GM12875 (cell line): ENCODE measurements at regions not wholly inside any gene's neighbourhood (a gene's known extent, or its start where the extent isn't known, plus 50 kb on each side); places are given as distances from the start of the nearest gene placed in this dataset.

Experiments used
- H3K4me3 ChIP-seq: one replicate; pipeline ENCODE4 v1.5.1; 2011; ENCODE audit warnings: low read depth, low read length, control low read depth
- TF ChIP-seq, protein P1 (sequence below): IDR thresholded peaks from 2 replicates; pipeline ENCODE4 v1.5.1; 2011; ENCODE audit warnings: low read depth, mild to moderate bottlenecking, control low read depth, inconsistent platforms, low read length, moderate library complexity, borderline replicate concordance; ENCODE audit not compliant: insufficient read depth

- TF ChIP-seq, protein P1, sequence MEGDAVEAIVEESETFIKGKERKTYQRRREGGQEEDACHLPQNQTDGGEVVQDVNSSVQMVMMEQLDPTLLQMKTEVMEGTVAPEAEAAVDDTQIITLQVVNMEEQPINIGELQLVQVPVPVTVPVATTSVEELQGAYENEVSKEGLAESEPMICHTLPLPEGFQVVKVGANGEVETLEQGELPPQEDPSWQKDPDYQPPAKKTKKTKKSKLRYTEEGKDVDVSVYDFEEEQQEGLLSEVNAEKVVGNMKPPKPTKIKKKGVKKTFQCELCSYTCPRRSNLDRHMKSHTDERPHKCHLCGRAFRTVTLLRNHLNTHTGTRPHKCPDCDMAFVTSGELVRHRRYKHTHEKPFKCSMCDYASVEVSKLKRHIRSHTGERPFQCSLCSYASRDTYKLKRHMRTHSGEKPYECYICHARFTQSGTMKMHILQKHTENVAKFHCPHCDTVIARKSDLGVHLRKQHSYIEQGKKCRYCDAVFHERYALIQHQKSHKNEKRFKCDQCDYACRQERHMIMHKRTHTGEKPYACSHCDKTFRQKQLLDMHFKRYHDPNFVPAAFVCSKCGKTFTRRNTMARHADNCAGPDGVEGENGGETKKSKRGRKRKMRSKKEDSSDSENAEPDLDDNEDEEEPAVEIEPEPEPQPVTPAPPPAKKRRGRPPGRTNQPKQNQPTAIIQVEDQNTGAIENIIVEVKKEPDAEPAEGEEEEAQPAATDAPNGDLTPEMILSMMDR: no peak
- no peak overlapping the region for H3K4me3 ChIP-seq
These were observed 901.2 kb upstream of the COX7C start for GRCh38 chr5:85716344-85717202.

GRCh38 chr5:85717203-85717563, 900.6 kb upstream of the COX7C start:
- H3K4me3 ChIP-seq: no peak overlapping the region
- TF ChIP-seq, protein P1: no peak

- no peak overlapping the region for H3K4me3 ChIP-seq
- TF ChIP-seq, protein P1: no peak
These were observed 885.6 kb upstream of the COX7C start for GRCh38 chr5:85732185-85732584.

DNA sequence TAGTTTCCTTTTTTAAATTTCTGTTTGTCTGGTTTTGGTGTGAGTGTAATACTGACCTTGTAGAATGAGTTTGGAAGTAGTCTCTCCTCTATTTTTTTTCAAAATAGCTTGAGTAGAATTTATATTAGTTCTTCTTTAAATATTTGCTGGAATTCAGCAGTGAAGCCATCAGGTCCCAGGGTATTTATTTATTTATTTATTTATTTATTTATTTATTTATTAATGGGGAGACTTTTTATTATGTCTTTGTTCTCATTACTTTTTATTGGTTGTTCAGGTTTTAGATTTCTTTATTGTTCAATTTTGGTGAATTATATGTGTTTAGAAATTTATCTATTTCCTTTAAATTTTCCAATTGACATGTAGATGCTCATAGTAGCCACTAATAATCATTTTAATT, 875.8 kb upstream of the COX7C start:
- TF ChIP-seq, protein P1: no peak
- H3K4me3 ChIP-seq: no peak overlapping the region

GRCh38 chr5:85760519-85760918, 857.2 kb upstream of the COX7C start:
- TF ChIP-seq, protein P1: no peak
- no peak overlapping the region for H3K4me3 ChIP-seq

DNA sequence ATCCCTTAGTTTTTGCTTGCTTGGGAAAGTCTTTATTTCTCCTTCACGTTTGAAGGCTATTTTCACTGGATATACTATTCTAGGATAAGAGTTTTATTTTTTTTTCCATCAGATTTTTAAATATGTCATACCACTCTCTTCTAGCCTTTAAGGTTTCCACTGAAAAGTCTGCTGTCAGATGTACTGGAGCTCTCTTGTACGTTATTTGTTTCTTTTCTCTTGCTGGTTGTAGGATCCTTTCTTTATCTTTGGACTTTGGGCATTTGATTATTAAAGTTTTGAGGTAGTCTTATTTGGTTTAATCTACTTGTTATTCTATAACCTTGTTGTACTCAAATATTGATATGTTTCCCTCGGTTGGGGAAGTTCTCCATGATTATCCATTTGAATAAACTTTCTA, 848.4 kb upstream of the COX7C start:
- TF ChIP-seq, protein P1: no peak
- H3K4me3 ChIP-seq: no peak overlapping the region

GRCh38 chr5:85784746-85785145, 833.0 kb upstream of the COX7C start:
- TF ChIP-seq, protein P1: no peak
- H3K4me3 ChIP-seq: no peak overlapping the region
